Eye (tissue), 1 donor: ENCODE measurements at regions not wholly inside any gene's neighbourhood (a gene's known extent, or its start where the extent isn't known, plus 50 kb on each side); places are given as distances from the start of the nearest gene placed in this dataset.
"Not testable (repeated sequence)": the region's sequence is repeated elsewhere in the genome, so short reads cannot be mapped to it uniquely, and the experiment has no call there.

ENCODE experiments used
- DNase-seq: peaks from one replicate; pipeline ENCODE4 v3.0.0-alpha.2; 2015

DNA sequence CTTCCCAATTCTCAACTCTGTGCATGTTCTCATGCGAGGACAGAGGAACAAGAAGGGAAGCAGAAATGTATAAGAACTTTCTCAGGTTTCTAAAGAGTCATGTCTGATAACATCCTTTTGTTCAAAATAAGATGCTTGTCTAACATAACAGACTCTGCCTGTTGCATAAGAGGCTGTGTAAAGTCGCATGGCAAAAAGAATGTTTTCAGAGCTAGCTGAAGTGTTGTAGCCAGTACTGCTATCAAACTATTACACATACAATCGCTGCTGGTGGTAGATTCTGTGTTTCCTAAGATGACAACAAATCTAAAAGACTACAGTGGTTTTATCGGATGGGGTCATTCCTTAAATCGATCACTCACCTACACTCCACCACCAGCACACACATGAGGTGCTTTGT, 487.5 kb downstream of the IRS1 start:
- DNase-seq = no peak

GRCh38 chr2:226310146-226310545, 489.5 kb downstream of the IRS1 start:
- DNase-seq = peak; percentile 17

DNA sequence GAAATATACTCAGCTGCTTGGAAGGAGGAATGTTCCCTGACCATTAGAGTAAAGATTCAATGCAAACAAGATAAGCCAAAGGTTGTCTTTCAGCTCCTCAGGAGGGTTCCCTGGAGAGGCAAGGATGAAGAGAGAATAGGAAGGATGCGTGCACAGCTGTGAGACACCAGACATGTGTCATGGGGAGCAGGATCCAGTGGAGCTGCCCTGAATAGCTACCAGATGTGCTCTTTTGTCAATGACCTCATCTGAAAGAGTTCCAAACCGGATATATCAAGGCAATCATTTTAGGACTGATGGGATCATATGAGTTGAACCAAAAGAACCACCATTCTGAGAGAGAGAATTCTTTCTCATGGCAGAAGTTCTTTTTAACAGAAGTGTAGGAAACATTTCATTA, 490.6 kb downstream of the IRS1 start:
- peak; percentile 9 for DNase-seq

DNA sequence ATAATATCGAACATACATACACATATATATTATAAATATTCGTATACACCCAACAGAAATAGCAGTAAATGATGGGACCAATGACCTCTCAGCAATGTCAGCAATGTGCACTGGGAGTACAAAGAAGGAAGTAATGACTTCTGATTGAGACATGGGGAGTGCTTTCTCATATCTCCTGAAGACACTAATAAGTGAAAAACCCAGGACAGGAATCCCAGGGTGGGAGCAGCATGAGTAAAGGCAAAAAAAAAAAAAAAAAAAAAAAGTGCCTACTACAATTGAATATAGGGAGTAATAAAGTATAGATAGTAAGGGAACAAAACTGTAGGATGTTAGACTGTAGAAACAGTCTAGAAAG, 491.3 kb downstream of the IRS1 start:
- no peak for DNase-seq

DNA sequence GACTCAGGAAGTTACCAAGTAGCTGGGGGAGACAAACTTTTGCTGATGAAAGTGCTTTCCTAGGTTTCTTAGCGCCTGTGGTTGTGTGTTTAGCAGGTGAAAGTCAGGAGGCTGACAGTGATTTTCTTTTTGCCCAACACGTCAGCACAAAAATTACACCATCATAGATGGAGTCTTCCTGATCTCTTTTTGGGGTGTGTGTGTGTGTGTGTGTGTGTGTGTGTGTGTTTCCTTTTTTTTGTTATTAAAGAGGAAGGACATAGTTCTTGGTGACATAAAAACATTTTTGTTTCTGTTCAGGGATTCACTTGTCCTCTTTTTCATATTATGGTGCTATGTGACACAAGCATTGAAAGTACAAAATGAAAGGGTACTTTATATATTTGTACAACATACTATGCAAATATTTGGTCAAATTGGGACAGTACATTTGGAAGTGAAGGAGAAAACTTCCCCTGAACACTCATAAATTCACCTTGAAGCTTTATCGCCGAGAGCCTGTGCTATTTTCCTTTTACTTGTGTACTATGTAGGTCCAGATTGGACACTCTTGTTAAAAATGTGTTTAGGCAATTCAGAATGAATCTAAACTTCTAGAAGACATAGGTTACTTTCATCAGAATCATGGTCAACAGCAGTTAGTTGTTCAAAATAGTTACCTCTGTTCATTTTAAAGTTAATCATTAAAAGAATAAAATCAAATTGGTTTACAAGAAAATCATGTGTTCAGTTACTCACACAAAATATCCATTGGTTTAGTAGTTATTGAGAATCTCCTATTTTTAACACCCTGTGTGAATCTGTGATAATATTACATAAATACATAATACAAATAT, 491.9 kb downstream of the IRS1 start:
- DNase-seq = no peak

GRCh38 chr2:226306969-226307368, 492.7 kb downstream of the IRS1 start:
- no peak for DNase-seq

GRCh38 chr2:226304308-226304707, 495.3 kb downstream of the IRS1 start:
- DNase-seq = no peak

DNA sequence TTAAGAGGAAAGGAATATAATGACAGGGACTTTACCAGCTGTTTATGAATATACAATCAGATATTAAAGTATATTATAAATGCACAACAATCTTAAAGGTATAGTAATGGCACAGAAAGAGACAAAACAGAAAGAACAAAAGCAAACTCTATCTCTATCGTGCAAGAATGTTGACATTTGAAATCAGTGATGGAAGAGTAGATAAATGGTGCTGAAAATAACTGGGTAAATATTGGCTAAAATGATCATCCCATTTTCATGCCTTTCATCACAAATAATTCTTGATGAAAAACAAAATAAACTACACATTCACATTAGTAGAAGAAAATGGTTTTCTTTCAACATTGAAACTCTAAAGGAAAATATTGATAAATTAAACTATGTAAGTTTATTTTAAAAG, 495.9 kb downstream of the IRS1 start:
- DNase-seq = no peak

- DNase-seq = no peak
Observed at GRCh38 chr2:226300196-226300886, 499.3 kb downstream of the IRS1 start.

DNA sequence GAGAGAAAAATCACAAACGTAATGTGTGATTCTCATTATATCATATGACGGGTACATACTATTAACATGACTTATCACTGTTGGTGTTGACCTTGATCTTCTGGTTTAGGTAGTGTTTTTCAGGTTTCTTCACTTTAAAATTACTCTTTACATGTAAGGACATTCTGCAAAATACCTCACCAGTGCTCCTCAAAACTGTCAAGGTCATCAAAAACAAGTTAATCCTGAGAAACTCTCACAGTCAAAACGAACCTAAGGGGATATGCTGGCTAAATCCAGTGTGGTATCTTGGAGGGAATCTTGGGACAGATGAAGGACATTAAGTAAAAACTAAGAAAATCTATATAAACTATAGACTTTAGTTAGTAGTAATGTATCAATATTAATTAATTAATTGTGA, 499.8 kb downstream of the IRS1 start:
- no peak for DNase-seq

- no peak for DNase-seq
Observed at GRCh38 chr2:226295681-226296080, 503.9 kb downstream of the IRS1 start.

DNA sequence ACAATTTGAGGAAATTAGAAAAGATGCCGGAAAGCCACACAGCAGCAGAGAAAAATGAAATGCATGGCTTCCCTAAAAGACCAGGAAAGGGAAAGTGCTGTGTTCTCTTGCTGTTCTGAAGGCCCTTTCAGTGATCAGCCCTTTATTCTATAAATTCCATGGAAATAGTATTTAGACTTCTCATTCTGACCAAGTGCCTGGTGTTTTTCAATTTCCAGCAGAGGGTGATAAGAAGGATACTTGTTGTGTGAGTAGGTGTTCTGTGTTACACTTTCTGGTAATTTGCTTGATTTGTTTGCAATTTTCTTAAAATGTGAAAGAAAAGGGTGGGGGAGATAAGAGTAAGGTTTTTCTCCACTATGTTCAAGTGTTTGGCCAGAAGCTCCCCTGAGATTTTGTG, 504.5 kb downstream of the IRS1 start:
- no peak for DNase-seq

- not testable (repeated sequence) for DNase-seq
Observed at GRCh38 chr2:226291281-226291680, 508.3 kb downstream of the IRS1 start.

- no peak for DNase-seq
Observed at GRCh38 chr2:226286916-226287315, 512.7 kb downstream of the IRS1 start.

- no peak for DNase-seq
Observed at GRCh38 chr2:226283796-226284195, 515.8 kb downstream of the IRS1 start.

- DNase-seq = no peak
Observed at GRCh38 chr2:226282151-226282550, 517.5 kb downstream of the IRS1 start.

GRCh38 chr2:226280136-226280535, 519.5 kb downstream of the IRS1 start:
- not testable (repeated sequence) for DNase-seq

- no peak for DNase-seq
Observed at GRCh38 chr2:226275215-226275614, 524.4 kb downstream of the IRS1 start.

- no peak for DNase-seq
Observed at GRCh38 chr2:226274143-226274542, 525.5 kb downstream of the IRS1 start.

- DNase-seq = no peak
Observed at GRCh38 chr2:226273440-226273839, 526.2 kb downstream of the IRS1 start.

DNA sequence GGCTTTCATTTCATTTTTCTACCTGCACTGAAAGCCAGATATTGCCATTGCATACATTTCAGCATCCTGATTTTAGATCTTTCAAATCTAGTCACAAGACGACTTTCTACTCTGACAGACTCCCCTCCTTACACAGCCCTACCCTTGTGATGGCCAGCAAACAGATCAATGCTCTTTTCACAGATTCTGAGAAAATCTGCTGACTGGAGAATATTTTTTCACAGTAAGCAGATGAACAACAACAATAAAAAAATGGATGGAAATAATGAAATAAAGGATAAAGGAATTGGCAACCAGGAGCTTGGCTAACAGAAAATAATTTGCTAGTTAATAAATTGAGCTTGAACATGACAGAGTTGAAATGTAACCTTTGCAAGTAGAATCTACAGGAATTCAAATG, 527.2 kb downstream of the IRS1 start:
- DNase-seq = no peak

DNA sequence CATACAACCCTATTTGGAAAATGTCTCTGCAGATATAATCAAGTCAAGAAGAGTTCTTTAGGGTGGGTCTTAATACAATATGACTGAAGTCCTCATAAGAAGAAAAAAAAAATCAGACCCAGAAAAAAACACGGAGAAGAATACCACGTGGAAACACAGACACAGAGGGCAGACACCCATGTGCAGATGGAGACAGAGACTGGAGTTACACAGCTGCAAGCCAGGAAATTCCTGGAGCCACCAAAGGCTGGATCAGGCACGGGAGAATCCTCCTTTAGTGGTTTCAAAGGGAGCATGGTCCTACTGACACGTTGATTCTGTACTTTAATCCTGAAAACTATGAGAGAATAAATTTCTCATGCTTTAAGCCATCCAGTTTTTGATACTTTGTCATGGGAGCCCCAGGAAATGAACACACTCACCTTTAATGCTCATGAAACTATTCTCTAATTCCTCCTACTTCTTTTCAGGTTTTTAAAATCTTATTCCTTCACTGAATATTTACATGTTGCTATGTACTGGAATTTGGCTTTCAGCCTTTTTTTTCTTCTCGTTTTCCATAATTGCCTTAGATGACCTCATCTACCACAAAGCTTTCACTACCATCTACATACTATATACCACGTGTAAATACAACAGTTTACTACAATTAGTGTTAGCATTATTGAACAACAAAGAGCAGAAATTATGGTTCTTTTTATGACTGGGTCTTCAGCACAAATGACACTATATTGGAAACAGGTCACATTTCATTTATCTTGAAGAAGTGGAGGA, 529.1 kb downstream of the IRS1 start:
- no peak for DNase-seq

DNA sequence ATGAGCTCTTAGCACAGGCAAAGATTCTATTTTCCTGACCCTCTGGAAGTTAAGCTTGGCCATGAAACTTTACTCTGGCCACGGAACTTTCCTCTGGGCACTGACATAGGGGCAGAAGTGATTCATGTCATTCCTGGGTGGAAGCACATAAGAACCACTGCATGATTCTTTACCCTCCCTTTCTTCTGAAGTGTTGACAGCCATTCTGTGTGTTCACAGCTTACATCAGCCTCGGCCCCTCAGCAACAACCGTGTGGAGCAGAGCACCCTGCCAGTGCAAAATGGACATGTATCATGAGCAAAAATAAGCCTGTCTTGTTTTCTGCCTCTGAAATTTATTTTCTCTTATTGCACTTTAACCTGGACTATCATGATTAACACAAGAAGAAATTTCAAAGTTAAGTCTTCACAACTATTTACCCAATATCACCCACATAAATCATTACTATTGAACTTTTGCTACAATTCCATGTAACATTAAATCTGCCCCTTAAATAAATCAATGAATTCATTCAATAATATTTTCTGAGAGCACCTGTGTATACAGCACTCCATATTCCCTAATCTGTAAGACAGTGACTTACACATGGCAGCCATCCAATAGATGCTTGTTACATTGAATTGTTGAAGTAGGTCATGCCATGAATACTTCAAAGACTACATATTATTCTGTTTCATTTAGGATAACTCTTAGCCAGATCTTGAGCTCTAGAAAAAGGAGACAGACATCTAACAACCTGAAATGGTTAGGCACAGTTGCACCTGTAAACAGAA, 531.9 kb downstream of the IRS1 start:
- no peak for DNase-seq
